ENCODE measurements at regions not wholly inside any gene's neighbourhood (a gene's known extent, or its start where the extent isn't known, plus 50 kb on each side); places are given as distances from the start of the nearest gene placed in this dataset.

DNA sequence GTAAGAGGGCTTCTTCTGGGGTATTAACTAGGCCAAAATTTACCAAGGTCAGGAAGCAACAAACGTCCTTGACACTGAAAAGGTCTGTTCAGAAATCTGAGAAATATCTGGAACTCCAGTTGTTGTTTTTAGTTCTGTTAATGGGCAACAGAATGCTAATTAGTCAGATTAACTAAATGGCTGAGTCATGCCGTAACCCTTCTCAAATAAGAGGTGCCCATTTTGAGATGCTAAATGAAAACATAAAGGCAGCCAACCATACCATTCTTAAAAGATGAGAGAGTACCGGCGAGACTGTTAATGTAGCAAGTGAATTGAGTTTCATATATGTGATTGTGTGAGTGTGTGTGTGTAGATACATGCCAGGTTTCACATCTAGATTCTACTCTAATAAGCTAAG is 147.9 kb upstream of the GAREM1 start:
- TF ChIP-seq, protein P1, sequence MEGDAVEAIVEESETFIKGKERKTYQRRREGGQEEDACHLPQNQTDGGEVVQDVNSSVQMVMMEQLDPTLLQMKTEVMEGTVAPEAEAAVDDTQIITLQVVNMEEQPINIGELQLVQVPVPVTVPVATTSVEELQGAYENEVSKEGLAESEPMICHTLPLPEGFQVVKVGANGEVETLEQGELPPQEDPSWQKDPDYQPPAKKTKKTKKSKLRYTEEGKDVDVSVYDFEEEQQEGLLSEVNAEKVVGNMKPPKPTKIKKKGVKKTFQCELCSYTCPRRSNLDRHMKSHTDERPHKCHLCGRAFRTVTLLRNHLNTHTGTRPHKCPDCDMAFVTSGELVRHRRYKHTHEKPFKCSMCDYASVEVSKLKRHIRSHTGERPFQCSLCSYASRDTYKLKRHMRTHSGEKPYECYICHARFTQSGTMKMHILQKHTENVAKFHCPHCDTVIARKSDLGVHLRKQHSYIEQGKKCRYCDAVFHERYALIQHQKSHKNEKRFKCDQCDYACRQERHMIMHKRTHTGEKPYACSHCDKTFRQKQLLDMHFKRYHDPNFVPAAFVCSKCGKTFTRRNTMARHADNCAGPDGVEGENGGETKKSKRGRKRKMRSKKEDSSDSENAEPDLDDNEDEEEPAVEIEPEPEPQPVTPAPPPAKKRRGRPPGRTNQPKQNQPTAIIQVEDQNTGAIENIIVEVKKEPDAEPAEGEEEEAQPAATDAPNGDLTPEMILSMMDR (IDR thresholded peaks at IDR 0.05) = no peak
- TF ChIP-seq POLR2AphosphoS5 (IDR thresholded peaks at IDR 0.05) = no peak

Data from sigmoid colon (tissue), 4 donors.